ENCODE measurements at regions not wholly inside any gene's neighbourhood (a gene's known extent, or its start where the extent isn't known, plus 50 kb on each side); places are given as distances from the start of the nearest gene placed in this dataset.

GRCh38 chr3:98968824-98969223 is 67.3 kb upstream of the DCBLD2 start:
- ChIA-PET CTCF (interaction anchor here (0.6 kb wide), 1 partner anchor 66 kb away, joined by 4 read pairs; no protein-coding TSS in a partner anchor), POLR2A (no interaction called here)
- DNase-seq (ENCODE audit: low read depth, low spot score): no peak

GRCh38 chr3:98968347-98968746 is 66.9 kb upstream of the DCBLD2 start:
- CTCF ChIA-PET: no interaction called here
- POLR2A ChIA-PET: no interaction called here
- TF ChIP-seq CTCF (IDR thresholded peaks at IDR 0.05; ENCODE audit: insufficient read depth, low read length, missing control alignments): no peak
- no peak overlapping the region for H3K4me3 ChIP-seq (ENCODE audit: low read depth, low read length)
- no peak for DNase-seq (ENCODE audit: low read depth, low spot score)

More at GRCh38 chr3:98968824-98969223, 67.3 kb upstream of the DCBLD2 start:
- no peak for TF ChIP-seq CTCF (IDR thresholded peaks at IDR 0.05; ENCODE audit: insufficient read depth, low read length, missing control alignments)
- H3K4me3 ChIP-seq (ENCODE audit: low read depth, low read length): no peak overlapping the region

- CTCF ChIA-PET: no interaction called here
- POLR2A ChIA-PET: no interaction called here
- TF ChIP-seq CTCF (IDR thresholded peaks at IDR 0.05; ENCODE audit: insufficient read depth, low read length, missing control alignments): no peak
- no peak overlapping the region for H3K4me3 ChIP-seq (ENCODE audit: low read depth, low read length)
- DNase-seq (ENCODE audit: low read depth, low spot score): no peak
Observed at GRCh38 chr3:98967758-98968157, 66.3 kb upstream of the DCBLD2 start.

GRCh38 chr3:98966862-98967546 is 65.5 kb upstream of the DCBLD2 start:
- no peak for DNase-seq (ENCODE audit: low read depth, low spot score)
- TF ChIP-seq CTCF (IDR thresholded peaks at IDR 0.05; ENCODE audit: insufficient read depth, low read length, missing control alignments): no peak
- ChIA-PET CTCF (interaction anchor here (0.6 kb wide), 1 partner anchor 15 kb away, joined by 3 read pairs; no protein-coding TSS in a partner anchor), POLR2A (interaction anchor here (0.7 kb wide), 1 partner anchor 67 kb away, joined by 4 read pairs; no protein-coding TSS in a partner anchor)
- H3K4me3 ChIP-seq (ENCODE audit: low read depth, low read length): no peak overlapping the region

GRCh38 chr3:98966434-98966833 is 64.9 kb upstream of the DCBLD2 start:
- no peak for TF ChIP-seq CTCF (IDR thresholded peaks at IDR 0.05; ENCODE audit: insufficient read depth, low read length, missing control alignments)
- H3K4me3 ChIP-seq (ENCODE audit: low read depth, low read length): no peak overlapping the region
- ChIA-PET POLR2A (no interaction called here), CTCF (interaction anchor here (0.6 kb wide), 1 partner anchor 14 kb away, joined by 3 read pairs; no protein-coding TSS in a partner anchor)
- DNase-seq (ENCODE audit: low read depth, low spot score): no peak

GRCh38 chr3:98964784-98965183 is 63.3 kb upstream of the DCBLD2 start:
- no peak for DNase-seq (ENCODE audit: low read depth, low spot score)
- ChIA-PET POLR2A (no interaction called here), CTCF (no interaction called here)
- TF ChIP-seq CTCF (IDR thresholded peaks at IDR 0.05; ENCODE audit: insufficient read depth, low read length, missing control alignments): no peak
- no peak overlapping the region for H3K4me3 ChIP-seq (ENCODE audit: low read depth, low read length)

All from AG04449 (cell line).